HL-60 (cell line): ENCODE measurements at regions not wholly inside any gene's neighbourhood (a gene's known extent, or its start where the extent isn't known, plus 50 kb on each side); places are given as distances from the start of the nearest gene placed in this dataset.

Source experiments
- DNase-seq, 2 experiments: peaks; one replicate each; pipeline ENCODE4 v3.0.0-alpha.2; 2010 to 2020; ENCODE audit warnings: low read depth in 1 of 2, low spot score in 1 of 2
- H3K27ac ChIP-seq: fragments of 250-450 bp; sonication (Bioruptor Pico); replicated peaks from 2 replicates; pipeline ENCODE4 v1.5.1; 2020; ENCODE audit warnings: mild to moderate bottlenecking, moderate library complexity
- H3K27me3 ChIP-seq: fragments of 250-450 bp; sonication (Bioruptor Pico); 2 replicates; pipeline ENCODE4 v1.5.1; 2021; ENCODE audit warnings: mild to moderate bottlenecking, moderate library complexity; ENCODE audit not compliant: insufficient read depth, poor library complexity, severe bottlenecking
- H3K4me3 ChIP-seq: replicated peaks from 2 replicates; pipeline ENCODE4 v1.5.1; 2011; ENCODE audit warnings: mild to moderate bottlenecking, control low read depth, low read length; ENCODE audit not compliant: insufficient read depth
- CTCF ChIP-seq: IDR thresholded peaks from one replicate; pipeline ENCODE4 v1.5.1; 2011; ENCODE audit warnings: low read length, control low read depth, inconsistent platforms; ENCODE audit not compliant: insufficient read depth
- GABPA ChIP-seq: IDR thresholded peaks from 2 replicates; pipeline ENCODE4 v1.6.1; 2012; ENCODE audit warnings: low read depth
- POLR2AphosphoS5 ChIP-seq: IDR thresholded peaks from 2 replicates; pipeline ENCODE4 v1.6.1; 2012; ENCODE audit warnings: low read depth
- REST ChIP-seq: IDR thresholded peaks from 2 replicates; pipeline ENCODE4 v1.6.1; 2012; ENCODE audit warnings: low read depth; ENCODE audit not compliant: insufficient replicate concordance
- SPI1 ChIP-seq: IDR thresholded peaks from 2 replicates; pipeline ENCODE4 v1.6.1; 2012; ENCODE audit warnings: low read depth, mild to moderate bottlenecking, borderline replicate concordance

GRCh38 chr5:73231246-73231778 lies 58.3 kb downstream of the TMEM174 start:
- DNase-seq = no peak
- no peak for TF ChIP-seq CTCF
- no peak for TF ChIP-seq SPI1
- no peak for TF ChIP-seq GABPA
- no peak for TF ChIP-seq REST
- no peak for TF ChIP-seq POLR2AphosphoS5
- Histone ChIP-seq H3K27ac (no peak overlapping the region), H3K27me3 (peaks cover 6% of the 10 kb centered on the region), H3K4me3 (no peak overlapping the region)

GRCh38 chr5:73230264-73231245 lies 57.6 kb downstream of the TMEM174 start:
- H3K27ac ChIP-seq = no peak overlapping the region
- peaks cover 6% of the 10 kb centered on the region for H3K27me3 ChIP-seq
- TF ChIP-seq SPI1 (no peak), POLR2AphosphoS5 (no peak), CTCF (no peak), GABPA (no peak)
- no peak overlapping the region for H3K4me3 ChIP-seq
- DNase-seq = no peak

GRCh38 chr5:73229271-73229670 lies 56.3 kb downstream of the TMEM174 start:
- TF ChIP-seq CTCF (no peak), SPI1 (no peak)
- H3K27me3 ChIP-seq = peaks cover 6% of the 10 kb centered on the region

DNA sequence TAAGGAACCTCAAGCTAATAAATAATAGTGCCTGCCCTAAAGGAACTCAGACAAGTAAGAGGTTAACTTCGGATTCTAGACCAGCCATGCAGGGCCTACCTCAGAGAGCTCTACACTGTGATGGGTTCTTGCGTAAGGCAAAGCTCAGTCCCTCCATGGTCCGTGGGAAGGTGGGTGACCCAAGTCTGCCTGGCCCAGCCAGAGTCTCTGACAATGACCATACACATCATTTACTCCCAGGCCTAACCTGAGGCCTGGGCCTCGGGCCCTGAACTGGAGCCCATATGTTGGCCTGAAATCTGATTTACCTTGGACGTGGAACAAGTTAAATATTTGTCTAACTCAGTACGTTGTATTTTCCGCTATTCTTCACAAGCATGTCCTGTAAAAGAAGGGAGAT lies 55.1 kb downstream of the TMEM174 start:
- Histone ChIP-seq H3K27ac (no peak overlapping the region), H3K4me3 (no peak overlapping the region), H3K27me3 (peaks cover 4% of the 10 kb centered on the region)
- no peak for DNase-seq
- no peak for TF ChIP-seq REST
- no peak for TF ChIP-seq CTCF
- TF ChIP-seq GABPA = no peak
- no peak for TF ChIP-seq POLR2AphosphoS5
- no peak for TF ChIP-seq SPI1

More at GRCh38 chr5:73229271-73229670, 56.3 kb downstream of the TMEM174 start:
- H3K4me3 ChIP-seq = no peak overlapping the region
- no peak for DNase-seq
- H3K27ac ChIP-seq = no peak overlapping the region
